ENCODE measurements at regions not wholly inside any gene's neighbourhood (a gene's known extent, or its start where the extent isn't known, plus 50 kb on each side); places are given as distances from the start of the nearest gene placed in this dataset.
"Not testable (repeated sequence)": the region's sequence is repeated elsewhere in the genome, so short reads cannot be mapped to it uniquely, and the experiment has no call there.

DNA sequence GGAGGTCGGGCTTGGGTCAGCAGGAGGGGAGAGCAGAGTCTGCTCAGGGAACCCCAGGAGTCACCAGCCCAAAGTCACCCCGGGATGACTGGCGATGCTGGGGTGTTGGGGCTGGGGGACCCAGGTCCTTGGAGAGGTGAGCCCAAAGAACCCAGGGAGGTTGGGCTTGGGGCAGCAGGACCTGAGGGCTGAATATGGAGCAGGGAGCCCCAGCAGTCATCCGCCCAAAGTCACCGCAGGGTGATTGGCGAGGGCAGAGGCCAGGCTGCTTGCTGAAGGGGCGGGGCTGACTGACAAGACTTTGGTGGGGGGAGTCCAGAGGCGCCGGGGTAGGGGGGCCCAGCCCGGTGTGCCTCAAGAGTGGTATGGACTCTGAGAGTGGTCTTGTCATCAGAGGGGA is 151.2 kb downstream of the TBC1D2B start:
- H3K27ac ChIP-seq; CTCF ChIA-PET; POLR2A ChIA-PET (ENCODE audit: low non-redundant PET); DNase-seq (ENCODE audit: low spot score): not testable (repeated sequence)

DNA sequence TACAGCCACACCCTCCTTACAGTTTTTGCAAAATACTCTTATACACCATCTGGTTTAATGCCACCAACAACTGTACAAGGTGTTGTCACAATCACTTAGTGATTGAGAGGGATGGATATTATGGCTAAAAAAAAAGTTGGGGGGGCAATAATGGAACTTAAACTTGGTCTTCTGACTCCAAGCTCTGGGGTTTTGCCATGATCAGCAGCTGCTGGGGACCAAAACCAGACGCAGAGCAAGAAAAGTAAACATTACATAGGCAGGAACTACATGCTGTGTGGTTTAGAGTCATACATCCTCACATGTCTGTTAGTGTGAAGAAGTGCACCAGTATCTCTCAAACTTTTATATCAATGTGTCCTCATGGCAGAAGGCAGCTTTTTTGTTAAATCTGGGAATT is 152.4 kb downstream of the TBC1D2B start:
- CTCF ChIA-PET; DNase-seq (ENCODE audit: low spot score); H3K27ac ChIP-seq; POLR2A ChIA-PET (ENCODE audit: low non-redundant PET): not testable (repeated sequence)

DNA sequence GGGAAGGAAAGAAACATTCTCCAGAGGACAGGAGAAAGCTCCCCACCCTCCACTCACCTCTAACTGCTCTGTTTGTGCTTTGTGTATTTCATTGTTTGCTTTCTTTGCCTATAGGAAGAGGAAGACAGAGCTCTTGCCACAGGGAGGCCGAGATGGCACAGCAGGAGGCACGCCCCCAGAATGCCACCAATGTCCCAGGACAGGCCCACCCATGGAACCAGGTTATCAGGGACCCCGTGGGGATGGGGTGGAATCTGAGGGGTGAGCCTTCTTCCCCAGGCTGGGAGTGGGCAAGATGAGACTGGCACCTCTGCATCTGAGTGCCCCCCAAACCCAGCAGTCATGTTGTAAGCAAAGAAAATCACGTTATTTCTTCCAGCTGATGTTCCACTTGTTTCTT is 155.8 kb downstream of the TBC1D2B start:
- no peak for TF ChIP-seq CTCF (conservative IDR thresholded peaks at IDR 0.05; ENCODE audit: low read depth)
- CTCF ChIA-PET: no interaction called here
- no peak for DNase-seq (ENCODE audit: low spot score)
- H3K27ac ChIP-seq: no peak overlapping the region
- POLR2A ChIA-PET (ENCODE audit: low non-redundant PET): no interaction called here

GRCh38 chr15:77916966-77917635 is 160.4 kb downstream of the TBC1D2B start:
- POLR2A ChIA-PET (ENCODE audit: low non-redundant PET): not testable (repeated sequence)
- CTCF ChIA-PET: interaction anchor here (0.6 kb wide), 1 partner anchor 278 kb away, joined by 5 read pairs; no protein-coding TSS in a partner anchor

DNA sequence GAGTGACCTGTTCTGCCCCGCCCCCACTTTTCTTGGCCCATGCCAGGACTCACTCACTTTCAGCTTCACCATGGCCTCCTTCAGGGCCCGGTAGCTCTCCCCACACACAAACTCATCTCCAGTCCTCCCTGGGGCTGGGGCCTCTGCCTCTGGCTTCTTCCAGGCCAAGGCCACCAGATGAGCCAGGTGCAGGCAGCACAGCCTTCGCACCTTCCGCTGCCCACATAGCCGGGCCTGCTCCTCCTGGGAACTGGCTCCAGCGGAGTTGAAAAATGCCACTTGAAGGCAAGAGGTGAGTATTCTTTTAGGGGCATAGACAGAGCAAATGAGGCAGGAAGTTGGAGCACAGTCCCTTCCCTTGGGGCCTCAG is 161.6 kb downstream of the TBC1D2B start:
- H3K27ac ChIP-seq; DNase-seq (ENCODE audit: low spot score); POLR2A ChIA-PET (ENCODE audit: low non-redundant PET); CTCF ChIA-PET: not testable (repeated sequence)

More at GRCh38 chr15:77916966-77917635, 160.4 kb downstream of the TBC1D2B start:
- not testable (repeated sequence) for H3K27ac ChIP-seq; DNase-seq (ENCODE audit: low spot score)

DNA sequence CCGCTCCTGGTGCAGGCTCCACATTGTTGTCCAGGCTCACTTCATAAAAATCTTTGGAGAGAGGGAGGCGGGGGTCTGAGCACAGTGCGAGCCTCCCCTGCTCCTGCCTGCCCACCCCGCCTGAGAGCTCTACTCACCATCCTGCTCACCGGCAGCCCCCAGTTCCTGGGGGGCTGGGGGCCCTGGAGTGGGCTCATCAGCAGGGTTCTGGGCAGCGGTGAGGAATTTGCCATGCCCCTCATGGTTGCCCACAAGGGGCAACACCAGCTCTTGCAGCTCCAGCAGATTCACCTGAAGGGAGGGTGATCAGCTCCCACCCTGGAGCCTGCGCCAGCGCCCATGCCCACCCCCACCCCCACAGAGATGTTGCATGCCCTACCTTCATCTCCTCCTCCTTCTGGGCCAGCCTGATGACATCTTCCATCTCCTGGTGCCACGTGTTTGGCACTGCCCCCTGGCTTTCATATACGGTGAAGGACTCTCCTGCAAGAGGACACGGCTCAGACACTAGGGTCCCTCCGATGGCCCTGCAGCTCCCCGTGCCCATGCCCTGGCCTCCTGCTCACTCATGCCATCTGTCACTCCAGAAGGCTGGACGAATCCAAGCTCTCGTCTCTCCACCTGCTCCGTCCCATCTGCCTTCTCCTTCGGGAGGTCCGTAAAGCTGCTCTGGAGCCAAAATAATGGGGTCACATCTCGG is 162.1 kb downstream of the TBC1D2B start:
- no peak overlapping the region for H3K27ac ChIP-seq
- POLR2A ChIA-PET (ENCODE audit: low non-redundant PET): no interaction called here
- no peak for DNase-seq (ENCODE audit: low spot score)
- no peak for TF ChIP-seq CTCF (conservative IDR thresholded peaks at IDR 0.05; ENCODE audit: low read depth)
- CTCF ChIA-PET: interaction anchor here (1.1 kb wide), 1 partner anchor 44 kb away, joined by 3 read pairs; no protein-coding TSS in a partner anchor

DNA sequence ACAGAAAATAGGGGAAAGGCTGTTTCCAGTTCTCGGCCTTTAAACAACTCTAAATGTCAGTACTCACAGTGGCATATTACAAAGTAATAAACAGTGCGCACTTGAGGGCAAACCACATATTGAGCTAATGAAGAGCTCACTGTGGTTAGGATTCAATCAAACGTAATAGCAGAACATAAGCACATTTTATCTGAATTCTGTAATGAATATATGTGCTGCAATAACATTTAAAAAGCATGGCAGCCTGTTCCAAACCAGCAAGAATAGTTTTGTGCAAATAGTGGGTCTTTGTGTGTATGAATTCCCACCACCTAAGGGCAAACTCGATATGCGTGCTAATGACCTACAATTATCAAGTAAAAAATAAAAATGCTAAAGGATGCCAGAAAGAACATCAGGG is 163.0 kb downstream of the TBC1D2B start:
- POLR2A ChIA-PET (ENCODE audit: low non-redundant PET); H3K27ac ChIP-seq; DNase-seq (ENCODE audit: low spot score): not testable (repeated sequence)
- CTCF ChIA-PET: interaction anchor here (1.1 kb wide), 1 partner anchor 45 kb away, joined by 3 read pairs; no protein-coding TSS in a partner anchor

DNA sequence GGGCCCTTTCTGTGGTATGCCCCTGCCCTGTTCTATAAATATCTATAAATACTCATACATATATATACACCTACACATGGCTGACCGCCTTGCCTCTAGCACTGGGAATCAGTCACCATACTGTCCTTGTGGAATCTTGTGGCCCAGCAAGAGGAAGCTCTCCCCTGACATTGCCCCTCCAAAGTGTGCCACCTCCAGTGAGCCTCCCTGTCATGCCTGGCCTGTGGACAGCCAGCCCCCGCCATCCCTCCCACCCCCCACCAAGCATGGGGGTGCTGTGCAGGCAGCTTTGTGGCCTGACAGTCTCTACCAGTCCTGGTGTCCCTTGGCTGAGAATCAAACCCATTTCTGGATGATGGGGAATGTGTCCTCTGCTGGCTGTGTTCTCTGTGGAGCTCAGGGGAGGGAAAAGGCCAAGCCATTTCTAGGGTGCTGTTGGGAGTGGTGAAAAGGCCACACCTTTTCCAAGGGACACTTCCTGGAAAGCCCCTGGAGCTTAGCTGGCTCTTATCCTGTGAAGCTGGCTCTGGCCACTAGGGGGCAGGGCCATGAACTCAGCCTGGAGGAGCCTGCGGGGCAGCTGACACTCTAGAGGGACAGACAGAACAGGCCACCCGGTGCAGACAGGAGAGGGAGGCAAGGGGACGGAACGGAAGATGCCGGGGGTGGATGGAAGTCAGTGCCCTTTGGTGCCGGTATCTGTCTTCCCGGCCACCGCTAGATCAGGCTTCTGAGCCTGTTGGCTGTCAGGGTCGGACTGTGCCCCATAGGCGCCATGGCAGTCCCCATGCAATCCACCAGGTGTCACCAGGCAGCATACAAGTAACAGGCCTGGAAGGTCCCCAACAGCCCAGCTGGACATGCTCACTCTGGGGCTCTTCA is 167.2 kb downstream of the TBC1D2B start:
- POLR2A ChIA-PET (ENCODE audit: low non-redundant PET); H3K27ac ChIP-seq: not testable (repeated sequence)
- peak; percentile 50 for TF ChIP-seq CTCF (conservative IDR thresholded peaks at IDR 0.05; ENCODE audit: low read depth)
- DNase-seq (ENCODE audit: low spot score): peak; percentile 19
- CTCF ChIA-PET: interaction anchor here (0.6 to 0.7 kb wide), 5 partner anchors 8 to 221 kb away, joined by 3 to 4 read pairs (median 3); partner anchors contain the start of gene CIB2

Data from RWPE1 (cell line).